Activated gamma-delta T cell treated with anti-CD3 and anti-CD28 coated beads, Interleukin-2, amount 50 U/mL, for 16 hours (primary cell): ENCODE measurements at regions not wholly inside any gene's neighbourhood (a gene's known extent, or its start where the extent isn't known, plus 50 kb on each side); places are given as distances from the start of the nearest gene placed in this dataset.
"Not testable (repeated sequence)": the region's sequence is repeated elsewhere in the genome, so short reads cannot be mapped to it uniquely, and the experiment has no call there.

ENCODE experiments used
- DNase-seq: peaks from one replicate; pipeline ENCODE4 v3.0.0-alpha.2; 2020; ENCODE audit warnings: low read depth

- no peak for DNase-seq
Observed at GRCh38 chr5:18354828-18355227, 720.6 kb downstream of the TAF11L14 start.

GRCh38 chr5:18357486-18357885, 723.2 kb downstream of the TAF11L14 start:
- no peak for DNase-seq

GRCh38 chr5:18366234-18366633, 732.0 kb downstream of the TAF11L14 start:
- no peak for DNase-seq

- DNase-seq, result no peak
Observed at GRCh38 chr5:18370531-18370930, 736.3 kb downstream of the TAF11L14 start.

- no peak for DNase-seq
Observed at GRCh38 chr5:18375641-18376040, 741.4 kb downstream of the TAF11L14 start.

GRCh38 chr5:18378066-18378465, 743.8 kb downstream of the TAF11L14 start:
- no peak for DNase-seq

GRCh38 chr5:18379189-18379588, 744.9 kb downstream of the TAF11L14 start:
- DNase-seq, result no peak

- DNase-seq, result no peak
Observed at GRCh38 chr5:18380729-18381362, 746.6 kb downstream of the TAF11L14 start.

- DNase-seq, result no peak
Observed at GRCh38 chr5:18393565-18394442, 759.5 kb downstream of the TAF11L14 start.

- DNase-seq, result no peak
Observed at GRCh38 chr5:18394443-18394804, 760.2 kb downstream of the TAF11L14 start.

GRCh38 chr5:18395126-18396110, 761.2 kb downstream of the TAF11L14 start:
- DNase-seq, result no peak

GRCh38 chr5:18397371-18397770, 763.1 kb downstream of the TAF11L14 start:
- no peak for DNase-seq

- no peak for DNase-seq
Observed at GRCh38 chr5:18397891-18398290, 763.6 kb downstream of the TAF11L14 start.

GRCh38 chr5:18399461-18400327, 765.4 kb downstream of the TAF11L14 start:
- DNase-seq, result not testable (repeated sequence)

- no peak for DNase-seq
Observed at GRCh38 chr5:18403141-18403540, 768.9 kb downstream of the TAF11L14 start.

GRCh38 chr5:18403941-18404438, 769.7 kb downstream of the TAF11L14 start:
- no peak for DNase-seq

- no peak for DNase-seq
Observed at GRCh38 chr5:18420711-18421110, 786.5 kb downstream of the TAF11L14 start.

- no peak for DNase-seq
Observed at GRCh38 chr5:18433336-18433735, 799.1 kb downstream of the TAF11L14 start.

GRCh38 chr5:18438126-18438525, 803.9 kb downstream of the TAF11L14 start:
- DNase-seq, result no peak

- no peak for DNase-seq
Observed at GRCh38 chr5:18455521-18455920, 821.3 kb downstream of the TAF11L14 start.

- DNase-seq, result no peak
Observed at GRCh38 chr5:18457255-18457654, 823.0 kb downstream of the TAF11L14 start.
